ENCODE measurements at regions not wholly inside any gene's neighbourhood (a gene's known extent, or its start where the extent isn't known, plus 50 kb on each side); places are given as distances from the start of the nearest gene placed in this dataset.

- 71% methylated on average over 2 of the region's 2 CpGs for WGBS
- DNase-seq (ENCODE audit: extremely low spot score) = no peak
- Histone ChIP-seq H3K36me3 (no peaks in the 10 kb centered on the region), H3K4me1 (no peaks in the 10 kb centered on the region), H3K27me3 (no peaks in the 10 kb centered on the region), H3K27ac (replicated peaks in 1 of 4) (no peak overlapping the region), H3K9me3 (peaks cover 0 to 19% (median 5%) of the 10 kb centered on the region in 4 donors), H3K4me3 (no peak overlapping the region)
- intact Hi-C loops (cut with DNase I) = no loop called here
- TF ChIP-seq, protein P1, sequence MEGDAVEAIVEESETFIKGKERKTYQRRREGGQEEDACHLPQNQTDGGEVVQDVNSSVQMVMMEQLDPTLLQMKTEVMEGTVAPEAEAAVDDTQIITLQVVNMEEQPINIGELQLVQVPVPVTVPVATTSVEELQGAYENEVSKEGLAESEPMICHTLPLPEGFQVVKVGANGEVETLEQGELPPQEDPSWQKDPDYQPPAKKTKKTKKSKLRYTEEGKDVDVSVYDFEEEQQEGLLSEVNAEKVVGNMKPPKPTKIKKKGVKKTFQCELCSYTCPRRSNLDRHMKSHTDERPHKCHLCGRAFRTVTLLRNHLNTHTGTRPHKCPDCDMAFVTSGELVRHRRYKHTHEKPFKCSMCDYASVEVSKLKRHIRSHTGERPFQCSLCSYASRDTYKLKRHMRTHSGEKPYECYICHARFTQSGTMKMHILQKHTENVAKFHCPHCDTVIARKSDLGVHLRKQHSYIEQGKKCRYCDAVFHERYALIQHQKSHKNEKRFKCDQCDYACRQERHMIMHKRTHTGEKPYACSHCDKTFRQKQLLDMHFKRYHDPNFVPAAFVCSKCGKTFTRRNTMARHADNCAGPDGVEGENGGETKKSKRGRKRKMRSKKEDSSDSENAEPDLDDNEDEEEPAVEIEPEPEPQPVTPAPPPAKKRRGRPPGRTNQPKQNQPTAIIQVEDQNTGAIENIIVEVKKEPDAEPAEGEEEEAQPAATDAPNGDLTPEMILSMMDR (IDR thresholded peaks at IDR 0.05) = no peak
- TF ChIP-seq EP300 (IDR thresholded peaks at IDR 0.05) (no peak), POLR2AphosphoS5 (IDR thresholded peaks at IDR 0.05) (no peak), POLR2A (IDR thresholded peaks at IDR 0.05; ENCODE audit: low read depth) (no peak)
Observed at GRCh38 chr14:98323836-98324235, 948.2 kb downstream of the BCL11B start.

DNA sequence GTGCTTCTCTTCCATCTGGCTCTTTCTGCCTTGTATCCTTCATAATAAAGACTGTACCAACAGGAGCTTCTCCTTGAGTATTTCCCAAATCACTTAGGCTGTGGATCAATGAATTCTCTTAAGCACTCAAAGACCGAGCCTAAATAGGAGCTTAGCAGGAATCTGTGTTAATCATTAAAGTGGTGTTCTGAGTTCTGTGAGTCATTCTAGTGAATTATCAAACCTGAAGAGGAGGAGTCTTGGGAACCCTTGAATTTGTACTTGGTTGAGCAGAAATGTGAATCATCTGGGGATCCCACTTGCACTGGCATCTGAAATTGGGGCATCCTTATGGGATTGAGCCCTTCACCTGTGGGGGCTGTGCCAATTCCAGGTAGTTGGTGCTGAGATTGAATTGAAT lies 946.2 kb downstream of the BCL11B start:
- Histone ChIP-seq H3K4me3 (no peak overlapping the region), H3K4me1 (no peaks in the 10 kb centered on the region), H3K27me3 (no peaks in the 10 kb centered on the region), H3K9me3 (peaks cover 0 to under 1% (median 0%) of the 10 kb centered on the region in 4 donors), H3K36me3 (no peaks in the 10 kb centered on the region), H3K27ac (replicated peaks in 1 of 4) (no peak overlapping the region)
- DNase-seq (ENCODE audit: extremely low spot score) = no peak
- TF ChIP-seq POLR2AphosphoS5 (IDR thresholded peaks at IDR 0.05) (no peak), EP300 (IDR thresholded peaks at IDR 0.05) (no peak), POLR2A (IDR thresholded peaks at IDR 0.05; ENCODE audit: low read depth) (no peak)
- TF ChIP-seq, protein P1 (IDR thresholded peaks at IDR 0.05) = no peak
- intact Hi-C loops (cut with DNase I) = no loop called here
- 93% methylated on average over 1 of the region's 1 CpG for WGBS

DNA sequence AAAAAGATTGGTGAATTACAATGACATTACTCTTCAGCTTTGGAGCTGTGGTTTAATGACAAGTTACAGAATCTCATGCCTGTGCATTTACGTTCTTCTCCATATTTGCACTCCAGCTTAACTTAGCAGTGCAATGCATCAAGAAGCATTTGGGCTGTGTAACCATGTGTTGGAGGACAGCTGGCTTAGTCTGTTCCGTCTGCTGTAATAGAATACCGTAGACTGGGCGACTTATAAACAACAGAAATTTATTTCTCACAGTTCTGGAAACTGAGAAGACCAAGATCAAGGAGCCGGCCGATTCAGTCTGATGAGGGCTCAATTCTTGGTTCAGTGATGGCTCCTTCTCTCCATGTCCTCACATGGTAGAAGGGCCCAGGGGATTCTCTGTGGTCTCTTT lies 943.5 kb downstream of the BCL11B start:
- Histone ChIP-seq H3K4me3 (no peak overlapping the region), H3K27me3 (no peaks in the 10 kb centered on the region), H3K36me3 (no peaks in the 10 kb centered on the region), H3K9me3 (peaks cover 0 to 5% (median 0%) of the 10 kb centered on the region in 4 donors), H3K27ac (replicated peaks in 1 of 4) (no peak overlapping the region), H3K4me1 (no peaks in the 10 kb centered on the region)
- intact Hi-C loops (cut with DNase I) = no loop called here
- no peak for DNase-seq (ENCODE audit: extremely low spot score)
- WGBS = 82% methylated on average over 6 of the region's 6 CpGs
- TF ChIP-seq POLR2A (IDR thresholded peaks at IDR 0.05; ENCODE audit: low read depth) = no peak
- TF ChIP-seq, protein P1 (IDR thresholded peaks at IDR 0.05) = no peak
- no peak for TF ChIP-seq EP300 (IDR thresholded peaks at IDR 0.05)
- no peak for TF ChIP-seq POLR2AphosphoS5 (IDR thresholded peaks at IDR 0.05)

GRCh38 chr14:98334186-98334585 lies 937.8 kb downstream of the BCL11B start:
- H3K27ac ChIP-seq (replicated peaks in 1 of 4) = no peak overlapping the region
- H3K4me1 ChIP-seq = no peaks in the 10 kb centered on the region
- no peak for DNase-seq (ENCODE audit: extremely low spot score)
- no peak overlapping the region for H3K4me3 ChIP-seq
- H3K9me3 ChIP-seq = peaks cover 0 to 5% (median 0%) of the 10 kb centered on the region in 4 donors
- H3K27me3 ChIP-seq = no peaks in the 10 kb centered on the region
- H3K36me3 ChIP-seq = no peaks in the 10 kb centered on the region
- 88% methylated on average over 5 of the region's 5 CpGs for WGBS
- TF ChIP-seq, protein P1 (IDR thresholded peaks at IDR 0.05) = no peak
- TF ChIP-seq POLR2A (IDR thresholded peaks at IDR 0.05; ENCODE audit: low read depth) (no peak), POLR2AphosphoS5 (IDR thresholded peaks at IDR 0.05) (no peak), EP300 (IDR thresholded peaks at IDR 0.05) (no peak)
- intact Hi-C loops (cut with DNase I) = no loop called here

- no peaks in the 10 kb centered on the region for H3K36me3 ChIP-seq
- H3K4me3 ChIP-seq = no peak overlapping the region
- TF ChIP-seq POLR2AphosphoS5 (IDR thresholded peaks at IDR 0.05) (no peak), EP300 (IDR thresholded peaks at IDR 0.05) (no peak), POLR2A (IDR thresholded peaks at IDR 0.05; ENCODE audit: low read depth) (no peak)
- TF ChIP-seq, protein P1 (IDR thresholded peaks at IDR 0.05) = no peak
- WGBS = 64% methylated on average over 3 of the region's 3 CpGs
- H3K27ac ChIP-seq (replicated peaks in 1 of 4) = no peak overlapping the region
- no peak for DNase-seq (ENCODE audit: extremely low spot score)
- no peaks in the 10 kb centered on the region for H3K27me3 ChIP-seq
- H3K4me1 ChIP-seq = no peaks in the 10 kb centered on the region
- H3K9me3 ChIP-seq = no peaks in the 10 kb centered on the region
- intact Hi-C loops (cut with DNase I) = no loop called here
Observed at GRCh38 chr14:98341211-98341610, 930.8 kb downstream of the BCL11B start.
